Ovary (tissue), 7 donors: ENCODE measurements at regions not wholly inside any gene's neighbourhood (a gene's known extent, or its start where the extent isn't known, plus 50 kb on each side); places are given as distances from the start of the nearest gene placed in this dataset.

Experiments used
- DNase-seq, 5 donors: peaks; one replicate each; pipeline ENCODE4 v3.0.0-alpha.2; 2019 to 2020
- H3K27ac ChIP-seq, 2 donors: fragments of 200-600 bp; one replicate each; pipeline versions ENCODE4 v1.5.1 to v1.8.0; 2019 to 2022
- H3K27me3 ChIP-seq: fragments of 200-600 bp; one replicate; pipeline ENCODE4 v1.8.0; 2022
- H3K36me3 ChIP-seq: fragments of 200-600 bp; sonication (generic); one replicate; pipeline ENCODE4 v1.5.1; 2019
- H3K4me1 ChIP-seq: one replicate; pipeline ENCODE4 v1.8.1; 2013; ENCODE audit warnings: mild to moderate bottlenecking, moderate library complexity; ENCODE audit not compliant: insufficient read depth
- H3K4me3 ChIP-seq: fragments of 200-600 bp; sonication (generic); one replicate; pipeline ENCODE4 v1.5.1; 2017
- H3K9me3 ChIP-seq, 2 donors: fragments of 200-600 bp in 1 of 2; sonication (generic) in 1 of 2; one replicate each; pipeline versions ENCODE4 v1.5.1 to v1.8.1; 2013 to 2019; ENCODE audit warnings: mild to moderate bottlenecking in 1 of 2, moderate library complexity in 1 of 2
- EP300 ChIP-seq: sonication (generic); formaldehyde crosslinking; IDR thresholded peaks from one replicate; pipeline ENCODE4 v1.6.1; 2017; ENCODE audit warnings: antibody characterized with exemption
- POLR2A ChIP-seq: fragments of 450-650 bp; IDR thresholded peaks from one replicate; pipeline ENCODE4 v1.6.1; 2017; ENCODE audit warnings: antibody characterized with exemption, mild to moderate bottlenecking, moderate library complexity
- WGBS, 3 donors: extraction: QIAGEN DNeasy Blood & Tissue Kit in 1 of 3; methylation state at CpG; one replicate each; pipeline versions ENCODE4 v1.1.5 to v1.1.7; 2013 to 2017; 5-methylcytosine and 5-hydroxymethylcytosine counted together
- intact Hi-C, 4 donors: fragments of 100-400 bp; cut with DNase I; formaldehyde crosslinking; loops; one replicate each; pipeline versions ENCODE4 v1.11.0 to v1.15.1; 2022 to 2023
- TF ChIP-seq, protein P1 (sequence below), 3 donors: fragments of 450-650 bp in 2 of 3; fragments of 200-600 bp in 1 of 3; IDR thresholded peaks; one replicate each; pipeline versions ENCODE4 v1.5.1 to v1.8.0; 2016 to 2022; ENCODE audit warnings: antibody characterized with exemption in 3 of 3, mild to moderate bottlenecking in 1 of 3
- donor health status: DM: no; HTN: no; CAD: no; lungs with moderate emphysema.
- donor health status: DM: no; HTN: no; CAD: no.
- donor health status: Bipolar disorder and iron deficiency.
- donor health status: DM: no; HTN: no; CAD: no.
- donor health status: DM: yes; HTN: yes; CAD: no.

DNA sequence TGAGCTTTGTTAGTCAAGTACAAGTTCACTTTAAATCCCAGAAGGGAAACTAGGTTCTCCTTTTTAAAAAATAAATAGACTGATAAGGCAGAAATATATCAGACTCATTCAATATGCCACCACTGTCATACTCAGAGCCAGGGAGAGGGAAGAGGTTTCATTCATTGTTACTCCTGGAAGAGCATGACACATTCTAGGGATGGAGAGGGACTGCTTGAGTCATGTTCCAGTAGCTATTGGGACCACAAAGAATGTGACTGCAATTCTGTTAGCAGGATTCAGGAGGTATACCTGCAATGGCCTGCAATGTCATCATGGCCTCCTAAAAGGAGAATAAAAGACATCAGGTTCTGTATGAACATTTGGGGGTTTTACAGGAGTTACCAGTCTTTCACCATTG, 167.6 kb downstream of the TFAP2B start:
- TF ChIP-seq EP300, result no peak
- TF ChIP-seq, protein P1, sequence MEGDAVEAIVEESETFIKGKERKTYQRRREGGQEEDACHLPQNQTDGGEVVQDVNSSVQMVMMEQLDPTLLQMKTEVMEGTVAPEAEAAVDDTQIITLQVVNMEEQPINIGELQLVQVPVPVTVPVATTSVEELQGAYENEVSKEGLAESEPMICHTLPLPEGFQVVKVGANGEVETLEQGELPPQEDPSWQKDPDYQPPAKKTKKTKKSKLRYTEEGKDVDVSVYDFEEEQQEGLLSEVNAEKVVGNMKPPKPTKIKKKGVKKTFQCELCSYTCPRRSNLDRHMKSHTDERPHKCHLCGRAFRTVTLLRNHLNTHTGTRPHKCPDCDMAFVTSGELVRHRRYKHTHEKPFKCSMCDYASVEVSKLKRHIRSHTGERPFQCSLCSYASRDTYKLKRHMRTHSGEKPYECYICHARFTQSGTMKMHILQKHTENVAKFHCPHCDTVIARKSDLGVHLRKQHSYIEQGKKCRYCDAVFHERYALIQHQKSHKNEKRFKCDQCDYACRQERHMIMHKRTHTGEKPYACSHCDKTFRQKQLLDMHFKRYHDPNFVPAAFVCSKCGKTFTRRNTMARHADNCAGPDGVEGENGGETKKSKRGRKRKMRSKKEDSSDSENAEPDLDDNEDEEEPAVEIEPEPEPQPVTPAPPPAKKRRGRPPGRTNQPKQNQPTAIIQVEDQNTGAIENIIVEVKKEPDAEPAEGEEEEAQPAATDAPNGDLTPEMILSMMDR (IDR thresholded peaks at IDR 0.05), result no peak
- TF ChIP-seq POLR2A, result no peak
- Histone ChIP-seq H3K9me3 (no peaks in the 10 kb centered on the region), H3K27ac (no peak overlapping the region), H3K36me3 (no peaks in the 10 kb centered on the region), H3K4me3 (no peak overlapping the region), H3K4me1 (no peaks in the 10 kb centered on the region), H3K27me3 (no peaks in the 10 kb centered on the region)
- intact Hi-C loops, result no loop called here
- DNase-seq, result no peak

DNA sequence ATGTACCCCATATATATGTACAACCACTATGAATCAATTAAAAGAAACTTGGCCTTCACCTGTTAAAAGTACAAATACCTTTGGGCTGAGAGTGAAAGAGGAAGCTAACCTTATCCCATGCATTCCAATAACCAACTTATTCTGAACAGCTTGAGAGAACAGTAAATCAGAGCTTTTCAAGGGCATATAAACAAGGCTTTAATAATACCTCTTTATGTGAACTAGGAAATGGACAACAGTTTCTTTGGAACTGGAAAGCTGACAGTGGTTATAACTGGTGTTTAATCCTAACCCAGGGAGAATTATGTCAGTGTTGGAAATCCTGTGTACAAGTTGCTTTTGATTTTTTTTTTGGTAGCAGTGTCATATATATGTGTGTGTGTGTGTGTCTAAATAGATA, 170.5 kb downstream of the TFAP2B start:
- DNase-seq, result no peak
- no peak overlapping the region for H3K4me3 ChIP-seq
- no peaks in the 10 kb centered on the region for H3K4me1 ChIP-seq
- intact Hi-C loops, result no loop called here
- H3K9me3 ChIP-seq, result no peaks in the 10 kb centered on the region
- no peaks in the 10 kb centered on the region for H3K27me3 ChIP-seq
- H3K27ac ChIP-seq, result no peak overlapping the region
- H3K36me3 ChIP-seq, result no peaks in the 10 kb centered on the region
- TF ChIP-seq, protein P1 (IDR thresholded peaks at IDR 0.05), result no peak
- TF ChIP-seq EP300 (no peak), POLR2A (no peak)

DNA sequence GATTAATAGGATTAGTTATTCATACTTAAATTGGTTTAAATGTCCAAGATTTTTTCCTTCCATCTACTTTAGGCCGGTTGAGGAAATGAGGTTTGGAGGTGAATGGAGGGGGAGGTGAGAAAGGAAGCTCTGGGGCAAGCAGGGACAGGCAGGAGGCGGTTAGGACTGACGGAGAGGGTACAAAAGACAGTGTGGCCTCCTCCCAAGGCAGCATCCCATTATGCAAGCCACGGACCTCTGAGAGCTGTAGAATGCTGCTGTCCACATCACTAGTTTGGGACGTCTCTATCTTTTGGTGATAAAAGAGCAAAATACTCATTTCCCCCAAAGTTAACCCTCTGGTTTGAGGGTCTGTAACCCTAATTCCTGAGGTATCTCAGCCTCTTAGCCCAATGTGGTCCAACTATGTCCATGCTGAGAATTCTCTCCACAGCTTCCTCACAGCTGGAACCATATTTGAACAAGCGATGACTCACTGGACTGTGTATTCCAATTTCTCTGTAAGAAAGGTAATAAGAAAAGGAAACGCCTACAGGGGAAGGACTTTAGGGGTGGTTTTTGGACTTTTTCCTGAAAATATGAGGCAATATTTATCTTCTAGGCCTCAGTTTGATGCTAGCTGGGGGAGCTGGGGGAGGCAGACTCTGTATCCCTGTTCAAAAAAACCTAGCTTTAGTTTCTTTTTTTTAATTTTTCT, 172.2 kb downstream of the TFAP2B start:
- 58 to 70% (median 60%) methylated on average over 7 of the region's 7 CpGs for WGBS, 3 donors
- no peaks in the 10 kb centered on the region for H3K9me3 ChIP-seq

DNA sequence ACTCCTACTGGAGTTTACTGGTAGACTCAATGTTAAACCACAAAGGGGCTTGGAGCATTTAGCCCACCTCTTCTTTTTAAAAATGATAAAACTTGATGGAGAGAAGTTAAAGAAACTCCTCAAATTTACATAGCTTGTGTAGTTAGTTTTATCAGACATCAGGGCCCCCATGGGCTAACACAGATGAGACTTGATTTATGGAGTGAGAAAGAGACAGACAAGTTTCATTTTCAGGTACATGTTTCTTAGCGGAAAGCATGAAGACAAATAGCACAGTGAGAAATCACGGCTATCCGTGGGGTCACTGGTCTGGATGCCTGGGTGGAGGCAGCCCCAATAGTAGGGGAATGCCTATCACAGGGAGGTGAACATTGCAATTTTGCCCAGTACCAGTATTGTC, 173.6 kb downstream of the TFAP2B start:
- 87 to 95% (median 89%) methylated on average over 3 of the region's 3 CpGs for WGBS, 3 donors
- TF ChIP-seq, protein P1 (IDR thresholded peaks at IDR 0.05), result no peak
- no peak for TF ChIP-seq POLR2A
- no peak for TF ChIP-seq EP300
- H3K27ac ChIP-seq, result no peak overlapping the region

More for the DNA sequence above, 172.2 kb downstream of the TFAP2B start:
- H3K4me1 ChIP-seq, result no peaks in the 10 kb centered on the region
- H3K27me3 ChIP-seq, result no peaks in the 10 kb centered on the region
- no peak overlapping the region for H3K27ac ChIP-seq
- no peaks in the 10 kb centered on the region for H3K36me3 ChIP-seq
- H3K4me3 ChIP-seq, result no peak overlapping the region
- TF ChIP-seq EP300, result no peak
- no peak for TF ChIP-seq POLR2A
- DNase-seq, result no peak
- intact Hi-C loops, result no loop called here

DNA sequence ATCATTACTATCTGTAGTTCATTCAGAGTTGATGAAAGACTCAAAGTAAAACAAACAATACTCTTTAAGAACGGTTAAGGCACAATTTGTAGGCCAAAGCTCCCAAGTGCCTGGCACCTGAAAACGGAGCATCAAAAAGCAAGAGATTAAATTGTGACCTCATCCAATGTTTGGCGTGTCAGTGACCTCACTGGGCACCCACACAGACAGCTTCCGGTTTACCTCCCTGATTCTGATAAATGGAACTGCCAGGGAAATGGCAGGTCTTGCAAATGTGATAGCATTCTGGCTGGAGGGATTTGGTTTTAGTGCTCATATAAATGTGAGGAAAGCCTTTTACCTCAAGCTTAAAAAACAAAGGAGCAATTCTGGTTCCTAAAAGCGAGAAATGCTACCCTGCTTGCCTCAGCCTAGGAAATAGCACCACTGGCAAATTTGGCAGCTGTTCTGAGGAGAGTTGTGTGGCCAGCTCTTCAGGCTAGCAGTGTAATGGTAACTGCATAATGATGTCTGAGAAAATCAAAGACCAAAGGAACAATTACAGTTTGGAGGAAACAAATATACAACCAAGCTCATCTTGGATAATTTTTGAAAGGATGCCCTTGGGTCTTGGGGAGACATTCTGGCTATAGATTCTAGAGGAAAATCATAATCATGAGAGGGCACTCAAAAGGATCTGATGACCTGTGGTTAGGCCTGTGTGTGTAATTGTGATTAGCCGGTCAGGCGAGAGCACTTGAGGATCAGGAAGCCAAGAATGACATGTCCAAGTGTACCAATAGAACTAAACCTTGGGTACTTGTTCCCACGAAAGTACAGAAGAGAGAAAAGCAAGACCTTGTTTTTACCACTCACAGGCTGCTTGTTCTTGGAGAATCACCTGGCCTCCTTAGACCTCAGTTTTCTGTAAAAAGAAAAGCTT, 174.3 kb downstream of the TFAP2B start:
- H3K9me3 ChIP-seq, result no peaks in the 10 kb centered on the region
- H3K4me1 ChIP-seq, result no peaks in the 10 kb centered on the region
- no peak overlapping the region for H3K27ac ChIP-seq
- intact Hi-C loops, result no loop called here
- WGBS, 3 donors, result 71 to 82% (median 74%) methylated on average over 8 of the region's 8 CpGs
- no peaks in the 10 kb centered on the region for H3K27me3 ChIP-seq
- no peak overlapping the region for H3K4me3 ChIP-seq
- H3K36me3 ChIP-seq, result no peaks in the 10 kb centered on the region
- no peak for DNase-seq
- TF ChIP-seq EP300 (no peak), POLR2A (no peak)
- TF ChIP-seq, protein P1 (IDR thresholded peaks at IDR 0.05), result no peak

More for the DNA sequence above, 173.6 kb downstream of the TFAP2B start:
- H3K27me3 ChIP-seq, result no peaks in the 10 kb centered on the region
- H3K4me1 ChIP-seq, result no peaks in the 10 kb centered on the region
- H3K36me3 ChIP-seq, result no peaks in the 10 kb centered on the region
- no peaks in the 10 kb centered on the region for H3K9me3 ChIP-seq
- DNase-seq, result no peak
- intact Hi-C loops, result no loop called here
- no peak overlapping the region for H3K4me3 ChIP-seq
